ENCODE measurements at regions not wholly inside any gene's neighbourhood (a gene's known extent, or its start where the extent isn't known, plus 50 kb on each side); places are given as distances from the start of the nearest gene placed in this dataset.

GRCh38 chr5:174576042-174576441, 148.3 kb upstream of the MSX2 start:
- TF ChIP-seq CTCF (IDR thresholded peaks at IDR 0.05; ENCODE audit: low read depth, low read length): no peak
- TF ChIP-seq MYC (IDR thresholded peaks at IDR 0.05; ENCODE audit: low read depth, low read length): no peak
- no peak for TF ChIP-seq POLR2A (IDR thresholded peaks at IDR 0.05; ENCODE audit: extremely low read depth, insufficient read length)
- no peak for TF ChIP-seq MAX (IDR thresholded peaks at IDR 0.05; ENCODE audit: low read depth, low read length)
